CD4-positive, alpha-beta T cell treated with Interferon gamma for 1 hour (primary cell): ENCODE measurements at regions not wholly inside any gene's neighbourhood (a gene's known extent, or its start where the extent isn't known, plus 50 kb on each side); places are given as distances from the start of the nearest gene placed in this dataset.
"Not testable (repeated sequence)": the region's sequence is repeated elsewhere in the genome, so short reads cannot be mapped to it uniquely, and the experiment has no call there.

ENCODE experiments used
- DNase-seq: peaks from one replicate; pipeline ENCODE4 v3.0.0-alpha.2; 2020

- DNase-seq: no peak
Measured at GRCh38 chr10:2918489-2918888, 148.9 kb upstream of the PFKP start.

- no peak for DNase-seq
Measured at GRCh38 chr10:2917926-2918325, 149.4 kb upstream of the PFKP start.

DNA sequence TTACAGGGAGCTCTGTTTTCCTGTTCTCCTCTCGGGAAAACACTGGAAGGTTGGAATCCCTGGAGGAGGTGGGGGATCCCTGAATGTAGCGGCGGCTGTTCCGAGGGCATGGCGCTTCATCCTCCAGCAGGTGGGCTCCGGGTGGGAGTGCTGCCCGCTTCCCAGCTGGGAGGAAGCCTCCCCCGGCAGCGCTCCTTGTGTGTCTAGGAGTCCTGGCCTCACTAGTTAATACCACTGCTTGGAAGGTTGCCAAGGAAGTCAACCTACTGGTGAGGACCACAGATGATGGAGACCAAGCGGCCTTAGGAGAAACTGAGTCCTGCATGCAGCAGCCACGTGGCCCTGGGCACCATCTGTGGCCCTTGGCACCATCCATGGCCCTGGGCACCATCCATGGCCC is 151.9 kb upstream of the PFKP start:
- DNase-seq: no peak

DNA sequence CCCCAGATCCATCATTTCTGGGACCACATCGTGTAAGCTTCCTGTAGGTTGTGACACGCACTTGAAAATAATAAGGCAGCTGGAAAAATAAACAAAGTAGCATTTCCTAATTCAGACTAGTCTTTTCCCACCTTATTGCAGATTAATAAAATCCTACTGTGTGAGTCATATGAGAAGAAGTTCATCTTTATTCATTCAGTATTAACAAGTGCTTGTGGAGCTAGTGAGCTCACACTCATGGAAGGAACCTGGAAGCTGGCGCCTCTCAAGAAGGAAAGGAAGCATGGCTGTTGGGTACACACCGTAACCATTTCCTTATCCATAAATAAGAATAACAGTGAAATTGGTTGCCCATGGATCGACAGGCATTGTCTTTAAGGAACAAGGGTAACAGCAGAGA is 152.6 kb upstream of the PFKP start:
- no peak for DNase-seq

- DNase-seq: no peak
Measured at GRCh38 chr10:2913474-2913873, 153.9 kb upstream of the PFKP start.

- DNase-seq: no peak
Measured at GRCh38 chr10:2910656-2911055, 156.7 kb upstream of the PFKP start.

DNA sequence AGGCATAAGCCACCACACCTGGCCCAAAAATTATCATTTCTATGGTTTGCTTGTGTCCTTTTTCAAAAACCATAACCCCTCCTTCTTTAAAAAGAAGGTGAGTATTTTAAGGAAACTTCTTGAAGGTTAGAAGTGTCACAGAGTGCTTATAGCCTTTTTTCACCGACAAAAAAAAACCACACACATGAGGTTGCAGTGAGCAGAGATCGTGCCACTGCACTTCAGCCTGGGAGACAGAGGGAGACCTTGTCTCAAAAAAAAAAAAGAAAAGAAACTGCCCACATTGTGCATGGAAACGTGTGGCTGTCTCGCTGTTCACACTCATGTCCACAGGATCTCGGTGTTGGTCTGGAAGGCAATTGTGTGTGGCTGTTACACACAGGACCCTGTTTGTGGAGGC is 157.4 kb upstream of the PFKP start:
- DNase-seq: no peak

- DNase-seq: no peak
Measured at GRCh38 chr10:2908851-2909630, 158.3 kb upstream of the PFKP start.

- no peak for DNase-seq
Measured at GRCh38 chr10:2906974-2907373, 160.4 kb upstream of the PFKP start.

GRCh38 chr10:2905851-2906250 is 161.5 kb upstream of the PFKP start:
- no peak for DNase-seq

- DNase-seq: no peak
Measured at GRCh38 chr10:2900530-2900929, 166.8 kb upstream of the PFKP start.

- DNase-seq: no peak
Measured at GRCh38 chr10:2899246-2899951, 167.9 kb upstream of the PFKP start.

DNA sequence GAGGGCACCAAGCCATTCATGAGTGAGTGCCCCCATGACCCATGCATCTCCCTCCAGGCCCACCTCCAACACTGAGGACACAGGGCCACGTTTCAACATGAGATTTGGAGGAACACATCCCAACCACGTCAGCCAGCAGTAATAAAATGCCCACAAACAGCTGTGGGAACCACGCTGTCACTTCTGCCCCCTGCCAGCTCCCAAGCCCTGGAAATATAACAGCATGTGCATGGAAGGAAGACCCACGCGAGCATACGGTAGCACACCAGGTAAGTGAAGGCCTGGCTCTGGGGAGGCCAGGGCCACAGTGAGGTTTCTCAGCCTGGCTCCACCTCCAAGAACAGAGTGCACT is 168.9 kb upstream of the PFKP start:
- DNase-seq: no peak

- no peak for DNase-seq
Measured at GRCh38 chr10:2897619-2898508, 169.5 kb upstream of the PFKP start.

DNA sequence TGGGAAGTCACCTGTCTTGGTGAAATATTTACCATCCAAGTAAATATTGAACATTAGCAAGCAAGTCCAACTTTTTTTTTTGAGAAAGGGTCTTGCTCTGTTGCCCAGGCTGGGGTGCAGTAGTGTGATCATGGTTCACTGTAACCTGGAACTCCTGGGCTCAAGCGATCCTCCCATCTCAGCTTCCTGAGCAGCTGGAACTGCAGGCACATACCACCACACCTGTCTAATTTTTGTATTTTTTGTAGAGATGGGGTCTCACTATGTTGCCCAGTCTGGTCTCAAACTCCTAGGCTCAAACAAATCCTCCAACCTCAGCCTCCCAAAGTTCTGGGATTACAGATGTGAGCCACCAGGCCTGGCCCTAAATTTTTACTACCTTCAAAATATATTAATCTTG is 171.0 kb upstream of the PFKP start:
- DNase-seq: not testable (repeated sequence)

GRCh38 chr10:2895594-2896196 is 171.7 kb upstream of the PFKP start:
- no peak for DNase-seq

GRCh38 chr10:2893991-2894390 is 173.4 kb upstream of the PFKP start:
- no peak for DNase-seq

DNA sequence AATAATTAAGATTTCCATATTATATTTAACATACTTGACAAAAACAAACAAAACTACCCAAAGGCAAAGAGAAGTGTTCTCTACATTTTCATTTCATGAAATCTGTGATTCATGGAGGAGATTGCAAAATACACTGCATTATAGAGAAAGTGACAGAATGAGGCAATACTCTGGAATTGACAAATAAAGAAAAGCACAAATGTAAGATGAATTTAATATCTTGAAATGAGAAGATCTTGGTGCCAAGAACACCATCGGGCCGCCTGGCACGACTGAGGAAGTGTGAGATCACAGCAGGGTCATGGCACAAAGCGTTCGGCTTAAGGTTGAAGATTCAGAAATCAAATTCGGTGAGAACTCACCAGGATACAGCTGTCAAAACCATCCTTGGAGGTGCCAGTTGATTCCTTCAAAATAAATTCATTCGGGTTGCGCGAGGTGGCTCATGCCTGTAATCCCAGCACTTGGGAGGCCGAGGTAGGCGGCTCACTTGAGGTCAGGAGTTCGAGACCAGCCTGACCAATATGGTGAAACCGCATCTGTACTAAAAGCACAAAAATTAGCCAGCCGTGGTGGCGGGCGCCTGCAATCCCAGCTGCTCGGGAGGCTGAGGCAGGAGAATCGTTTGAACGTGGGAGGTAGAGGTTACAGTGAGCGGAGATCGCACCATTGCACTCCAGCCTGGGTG is 174.0 kb upstream of the PFKP start:
- no peak for DNase-seq

GRCh38 chr10:2891770-2892124 is 175.6 kb upstream of the PFKP start:
- DNase-seq: no peak

DNA sequence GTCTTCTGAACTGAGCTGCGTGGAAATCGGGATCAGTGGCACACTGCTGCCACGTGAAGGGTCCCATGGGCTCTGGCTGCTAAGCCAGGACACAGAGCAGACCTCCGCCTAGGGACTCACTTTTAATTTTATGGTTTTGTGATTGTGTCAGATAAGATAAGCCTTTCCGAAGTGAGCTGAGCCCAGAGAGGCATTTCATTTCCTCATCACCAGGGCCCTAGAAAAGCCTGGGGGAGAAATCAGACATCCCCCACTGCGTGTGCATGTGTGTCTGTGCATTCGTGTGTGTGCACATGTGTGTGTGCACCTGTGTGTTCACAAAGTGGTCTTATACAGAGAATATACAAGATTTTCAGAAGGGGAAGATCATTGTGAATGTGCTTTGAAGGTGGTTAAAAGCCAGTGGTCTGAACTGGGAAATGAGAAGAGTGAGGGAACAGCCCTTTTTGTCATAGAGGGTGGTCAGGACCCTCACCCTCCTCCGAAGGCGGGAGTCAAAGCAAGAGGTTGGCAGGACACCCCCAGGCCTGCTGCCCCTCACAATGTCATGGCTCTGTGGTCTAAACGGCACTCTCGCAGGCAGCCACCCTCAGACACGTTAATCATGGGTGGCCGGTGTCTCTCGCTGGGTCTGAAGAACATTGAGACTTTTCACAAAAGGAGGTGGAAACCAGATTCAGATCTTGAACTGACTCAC is 176.1 kb upstream of the PFKP start:
- no peak for DNase-seq

- DNase-seq: no peak
Measured at GRCh38 chr10:2890093-2890492, 177.3 kb upstream of the PFKP start.

- DNase-seq: no peak
Measured at GRCh38 chr10:2888403-2889004, 178.8 kb upstream of the PFKP start.
